ENCODE measurements at regions not wholly inside any gene's neighbourhood (a gene's known extent, or its start where the extent isn't known, plus 50 kb on each side); places are given as distances from the start of the nearest gene placed in this dataset.

- DNase-seq (no peak), ATAC-seq (ENCODE audit: insufficient read depth, low FRiP score) (no peak)
- H3K27me3 ChIP-seq (ENCODE audit: control insufficient read depth in 3 of 3, insufficient read depth in 3 of 3, low read length in 2 of 3), result peaks cover 0 to 25% (median 22%) of the 10 kb centered on the region in 3 donors
- no peak overlapping the region for H3K9ac ChIP-seq (ENCODE audit: insufficient read depth in 1 of 2, low read length in 2 of 2)
- H3K9me3 ChIP-seq (ENCODE audit: control insufficient read depth in 4 of 4, insufficient read depth in 3 of 4, low read length in 3 of 4), result peaks cover 0 to 14% (median 0%) of the 10 kb centered on the region in 4 donors
- no peak for TF ChIP-seq CTCF (IDR thresholded peaks at IDR 0.05; ENCODE audit: control extremely low read depth, extremely low read depth)
- 92 to 94% methylated on average over 7 of the region's 7 CpGs for WGBS, 2 donors
- H3K27ac ChIP-seq (ENCODE audit: low read depth in 1 of 2, low read length in 1 of 2), result no peak overlapping the region
- H3K4me1 ChIP-seq (ENCODE audit: control insufficient read depth in 5 of 5, insufficient read depth in 5 of 5, low read length in 5 of 5), result no peaks in the 10 kb centered on the region
- no peaks in the 10 kb centered on the region for H3K36me3 ChIP-seq (ENCODE audit: control insufficient read depth in 4 of 4, insufficient read depth in 4 of 4, low read length in 4 of 4)
- H3K4me3 ChIP-seq, result no peak overlapping the region
These were observed 63.6 kb upstream of the MNX1 start for GRCh38 chr7:157073949-157074624.

- Histone ChIP-seq H3K36me3 (ENCODE audit: control insufficient read depth in 4 of 4, insufficient read depth in 4 of 4, low read length in 4 of 4) (no peaks in the 10 kb centered on the region), H3K9me3 (ENCODE audit: control insufficient read depth in 4 of 4, insufficient read depth in 3 of 4, low read length in 3 of 4) (peaks cover 0 to 19% (median 0%) of the 10 kb centered on the region in 4 donors), H3K4me1 (ENCODE audit: control insufficient read depth in 5 of 5, insufficient read depth in 5 of 5, low read length in 5 of 5) (no peaks in the 10 kb centered on the region), H3K27ac (ENCODE audit: low read depth in 1 of 2, low read length in 1 of 2) (no peak overlapping the region), H3K27me3 (ENCODE audit: control insufficient read depth in 3 of 3, insufficient read depth in 3 of 3, low read length in 2 of 3) (peaks cover 3 to 31% (median 26%) of the 10 kb centered on the region in 3 donors), H3K4me3 (no peak overlapping the region), H3K9ac (ENCODE audit: insufficient read depth in 1 of 2, low read length in 2 of 2) (no peak overlapping the region)
- no peak for TF ChIP-seq CTCF (IDR thresholded peaks at IDR 0.05; ENCODE audit: control extremely low read depth, extremely low read depth)
- no peak for DNase-seq
- no peak for ATAC-seq (ENCODE audit: insufficient read depth, low FRiP score)
- 76 to 90% methylated on average over 6 of the region's 6 CpGs for WGBS, 2 donors
These were observed 62.3 kb upstream of the UBE3C start for GRCh38 chr7:157076466-157076865.

- Histone ChIP-seq H3K9ac (ENCODE audit: insufficient read depth in 1 of 2, low read length in 2 of 2) (no peak overlapping the region), H3K4me1 (ENCODE audit: control insufficient read depth in 5 of 5, insufficient read depth in 5 of 5, low read length in 5 of 5) (no peaks in the 10 kb centered on the region), H3K9me3 (ENCODE audit: control insufficient read depth in 4 of 4, insufficient read depth in 3 of 4, low read length in 3 of 4) (peaks cover 0 to 22% (median 0%) of the 10 kb centered on the region in 4 donors), H3K27me3 (ENCODE audit: control insufficient read depth in 3 of 3, insufficient read depth in 3 of 3, low read length in 2 of 3) (peaks cover 3 to 31% (median 26%) of the 10 kb centered on the region in 3 donors), H3K4me3 (no peak overlapping the region), H3K27ac (ENCODE audit: low read depth in 1 of 2, low read length in 1 of 2) (no peak overlapping the region), H3K36me3 (ENCODE audit: control insufficient read depth in 4 of 4, insufficient read depth in 4 of 4, low read length in 4 of 4) (no peaks in the 10 kb centered on the region)
- DNase-seq (no peak), ATAC-seq (ENCODE audit: insufficient read depth, low FRiP score) (no peak)
- 71 to 81% methylated on average over 11 of the region's 11 CpGs for WGBS, 2 donors
- no peak for TF ChIP-seq CTCF (IDR thresholded peaks at IDR 0.05; ENCODE audit: control extremely low read depth, extremely low read depth)
These were observed 61.7 kb upstream of the UBE3C start for GRCh38 chr7:157077021-157077420.

Data from lung (tissue), 11 donors.